ENCODE measurements at regions not wholly inside any gene's neighbourhood (a gene's known extent, or its start where the extent isn't known, plus 50 kb on each side); places are given as distances from the start of the nearest gene placed in this dataset.

DNA sequence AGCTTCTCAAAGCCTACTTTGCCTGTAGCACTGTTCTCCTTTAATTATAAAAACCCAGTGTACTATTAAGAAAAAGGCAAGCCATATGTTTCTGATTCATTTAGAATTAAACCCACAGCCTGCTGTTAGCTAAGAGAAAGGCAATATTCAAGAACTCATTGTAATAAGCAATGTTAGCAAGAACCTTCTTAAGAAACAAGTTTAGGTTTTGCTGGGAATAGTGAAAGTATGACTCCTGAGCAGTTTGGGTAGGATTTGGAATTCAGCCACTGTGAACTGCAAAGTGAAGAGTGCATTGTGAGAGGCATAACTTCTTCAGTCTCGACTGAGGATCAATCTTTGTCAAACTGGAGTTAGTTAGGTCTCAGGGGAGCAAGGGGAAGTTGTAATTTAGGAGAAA is 206.5 kb upstream of the NT5C1B start:
- no peak for TF ChIP-seq POLR2AphosphoS5 (IDR thresholded peaks at IDR 0.05; ENCODE audit: low read depth)
- TF ChIP-seq, protein P1, sequence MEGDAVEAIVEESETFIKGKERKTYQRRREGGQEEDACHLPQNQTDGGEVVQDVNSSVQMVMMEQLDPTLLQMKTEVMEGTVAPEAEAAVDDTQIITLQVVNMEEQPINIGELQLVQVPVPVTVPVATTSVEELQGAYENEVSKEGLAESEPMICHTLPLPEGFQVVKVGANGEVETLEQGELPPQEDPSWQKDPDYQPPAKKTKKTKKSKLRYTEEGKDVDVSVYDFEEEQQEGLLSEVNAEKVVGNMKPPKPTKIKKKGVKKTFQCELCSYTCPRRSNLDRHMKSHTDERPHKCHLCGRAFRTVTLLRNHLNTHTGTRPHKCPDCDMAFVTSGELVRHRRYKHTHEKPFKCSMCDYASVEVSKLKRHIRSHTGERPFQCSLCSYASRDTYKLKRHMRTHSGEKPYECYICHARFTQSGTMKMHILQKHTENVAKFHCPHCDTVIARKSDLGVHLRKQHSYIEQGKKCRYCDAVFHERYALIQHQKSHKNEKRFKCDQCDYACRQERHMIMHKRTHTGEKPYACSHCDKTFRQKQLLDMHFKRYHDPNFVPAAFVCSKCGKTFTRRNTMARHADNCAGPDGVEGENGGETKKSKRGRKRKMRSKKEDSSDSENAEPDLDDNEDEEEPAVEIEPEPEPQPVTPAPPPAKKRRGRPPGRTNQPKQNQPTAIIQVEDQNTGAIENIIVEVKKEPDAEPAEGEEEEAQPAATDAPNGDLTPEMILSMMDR (IDR thresholded peaks at IDR 0.05; ENCODE audit: insufficient read depth, low read length): no peak
- TF ChIP-seq, protein P2, sequence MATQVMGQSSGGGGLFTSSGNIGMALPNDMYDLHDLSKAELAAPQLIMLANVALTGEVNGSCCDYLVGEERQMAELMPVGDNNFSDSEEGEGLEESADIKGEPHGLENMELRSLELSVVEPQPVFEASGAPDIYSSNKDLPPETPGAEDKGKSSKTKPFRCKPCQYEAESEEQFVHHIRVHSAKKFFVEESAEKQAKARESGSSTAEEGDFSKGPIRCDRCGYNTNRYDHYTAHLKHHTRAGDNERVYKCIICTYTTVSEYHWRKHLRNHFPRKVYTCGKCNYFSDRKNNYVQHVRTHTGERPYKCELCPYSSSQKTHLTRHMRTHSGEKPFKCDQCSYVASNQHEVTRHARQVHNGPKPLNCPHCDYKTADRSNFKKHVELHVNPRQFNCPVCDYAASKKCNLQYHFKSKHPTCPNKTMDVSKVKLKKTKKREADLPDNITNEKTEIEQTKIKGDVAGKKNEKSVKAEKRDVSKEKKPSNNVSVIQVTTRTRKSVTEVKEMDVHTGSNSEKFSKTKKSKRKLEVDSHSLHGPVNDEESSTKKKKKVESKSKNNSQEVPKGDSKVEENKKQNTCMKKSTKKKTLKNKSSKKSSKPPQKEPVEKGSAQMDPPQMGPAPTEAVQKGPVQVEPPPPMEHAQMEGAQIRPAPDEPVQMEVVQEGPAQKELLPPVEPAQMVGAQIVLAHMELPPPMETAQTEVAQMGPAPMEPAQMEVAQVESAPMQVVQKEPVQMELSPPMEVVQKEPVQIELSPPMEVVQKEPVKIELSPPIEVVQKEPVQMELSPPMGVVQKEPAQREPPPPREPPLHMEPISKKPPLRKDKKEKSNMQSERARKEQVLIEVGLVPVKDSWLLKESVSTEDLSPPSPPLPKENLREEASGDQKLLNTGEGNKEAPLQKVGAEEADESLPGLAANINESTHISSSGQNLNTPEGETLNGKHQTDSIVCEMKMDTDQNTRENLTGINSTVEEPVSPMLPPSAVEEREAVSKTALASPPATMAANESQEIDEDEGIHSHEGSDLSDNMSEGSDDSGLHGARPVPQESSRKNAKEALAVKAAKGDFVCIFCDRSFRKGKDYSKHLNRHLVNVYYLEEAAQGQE (IDR thresholded peaks at IDR 0.05; ENCODE audit: insufficient replicate concordance, low read depth): no peak
- TF ChIP-seq SPI1 (IDR thresholded peaks at IDR 0.05; ENCODE audit: borderline replicate concordance, low read depth): no peak
- no peak for TF ChIP-seq GABPA (IDR thresholded peaks at IDR 0.05; ENCODE audit: low read depth)
